Uterus (tissue), 3 donors: ENCODE measurements at regions not wholly inside any gene's neighbourhood (a gene's known extent, or its start where the extent isn't known, plus 50 kb on each side); places are given as distances from the start of the nearest gene placed in this dataset.

Experiments used
- DNase-seq, 2 donors: peaks; one replicate each; pipeline ENCODE4 v3.0.0-alpha.2; 2019 to 2020
- H3K27ac ChIP-seq, 2 donors: fragments of 200-600 bp; sonication (generic); 1 replicate in 1 of 2; 2 replicates in 1 of 2; pipeline ENCODE4 v1.5.1; 2016 to 2018
- H3K27me3 ChIP-seq, 2 donors: fragments of 200-600 bp; sonication (generic); one replicate each; pipeline ENCODE4 v1.5.1; 2018 to 2019; ENCODE audit warnings: control low read depth in 1 of 2
- H3K36me3 ChIP-seq, 2 donors: fragments of 200-600 bp; sonication (generic); one replicate each; pipeline ENCODE4 v1.5.1; 2019; ENCODE audit warnings: control low read depth in 1 of 2
- H3K4me1 ChIP-seq, 2 donors: fragments of 200-600 bp; sonication (generic); one replicate each; pipeline ENCODE4 v1.5.1; 2018 to 2019; ENCODE audit warnings: control low read depth in 1 of 2
- H3K4me3 ChIP-seq, 2 donors: fragments of 200-600 bp; sonication (generic); 1 replicate in 1 of 2; 2 replicates in 1 of 2; pipeline ENCODE4 v1.5.1; 2018 to 2019; ENCODE audit warnings: mild to moderate bottlenecking in 1 of 2
- H3K9me3 ChIP-seq, 2 donors: fragments of 200-600 bp; sonication (generic); one replicate each; pipeline ENCODE4 v1.5.1; 2019; ENCODE audit warnings: control low read depth in 1 of 2
- CTCF ChIP-seq, 4 experiments: fragments of 200-600 bp in 2 of 4; fragments of 450-650 bp in 2 of 4; sonication (generic) in 2 of 4; IDR thresholded peaks; one replicate each; pipeline ENCODE4 v1.5.1; 2016 to 2019; ENCODE audit warnings: antibody characterized with exemption in 4 of 4, mild to moderate bottlenecking in 2 of 4, moderate library complexity in 1 of 4
- POLR2A ChIP-seq, 2 donors: fragments of 450-650 bp; IDR thresholded peaks; one replicate each; pipeline ENCODE4 v1.6.1; 2016; ENCODE audit warnings: antibody characterized with exemption in 2 of 2, mild to moderate bottlenecking in 1 of 2, moderate library complexity in 1 of 2
- intact Hi-C: fragments of 100-400 bp; cut with DNase I; formaldehyde crosslinking; loops from one replicate; pipeline ENCODE4 v1.15.1; 2023; ENCODE audit warnings: low total_unique reads
- donor health status: DM: yes; HTN: yes; CAD: no.

GRCh38 chr2:120619579-120619978, 116.1 kb upstream of the GLI2 start:
- Histone ChIP-seq H3K27me3 (no peaks in the 10 kb centered on the region), H3K27ac (no peak overlapping the region), H3K4me3 (no peak overlapping the region), H3K4me1 (no peaks in the 10 kb centered on the region), H3K36me3 (no peaks in the 10 kb centered on the region), H3K9me3 (no peaks in the 10 kb centered on the region)
- DNase-seq, result no peak
- TF ChIP-seq CTCF (IDR thresholded peaks at IDR 0.05) (no peak), POLR2A (IDR thresholded peaks at IDR 0.05) (no peak)
- intact Hi-C loops, result no loop called here

GRCh38 chr2:120620025-120620793, 115.5 kb upstream of the GLI2 start:
- H3K4me1 ChIP-seq, result no peaks in the 10 kb centered on the region
- no peaks in the 10 kb centered on the region for H3K36me3 ChIP-seq
- H3K4me3 ChIP-seq, result no peak overlapping the region
- no peaks in the 10 kb centered on the region for H3K27me3 ChIP-seq
- DNase-seq, result no peak
- no peak for TF ChIP-seq CTCF (IDR thresholded peaks at IDR 0.05)
- TF ChIP-seq POLR2A (IDR thresholded peaks at IDR 0.05), result no peak
- no peaks in the 10 kb centered on the region for H3K9me3 ChIP-seq
- H3K27ac ChIP-seq, result no peak overlapping the region
- intact Hi-C loops, result no loop called here

- Histone ChIP-seq H3K27ac (no peak overlapping the region), H3K4me3 (no peak overlapping the region), H3K4me1 (no peaks in the 10 kb centered on the region), H3K36me3 (no peaks in the 10 kb centered on the region), H3K27me3 (no peaks in the 10 kb centered on the region), H3K9me3 (no peaks in the 10 kb centered on the region)
- intact Hi-C loops, result no loop called here
- no peak for DNase-seq
- TF ChIP-seq CTCF (IDR thresholded peaks at IDR 0.05) (no peak), POLR2A (IDR thresholded peaks at IDR 0.05) (no peak)
These were observed 113.4 kb upstream of the GLI2 start for GRCh38 chr2:120622159-120622869.

GRCh38 chr2:120622886-120623753, 112.5 kb upstream of the GLI2 start:
- intact Hi-C loops, result no loop called here
- H3K27me3 ChIP-seq, result no peaks in the 10 kb centered on the region
- no peaks in the 10 kb centered on the region for H3K9me3 ChIP-seq
- H3K4me3 ChIP-seq, result no peak overlapping the region
- H3K4me1 ChIP-seq, result no peaks in the 10 kb centered on the region
- no peak for DNase-seq
- H3K27ac ChIP-seq, result no peak overlapping the region
- no peaks in the 10 kb centered on the region for H3K36me3 ChIP-seq
- TF ChIP-seq CTCF (IDR thresholded peaks at IDR 0.05), result no peak
- TF ChIP-seq POLR2A (IDR thresholded peaks at IDR 0.05), result no peak
